ENCODE measurements at regions not wholly inside any gene's neighbourhood (a gene's known extent, or its start where the extent isn't known, plus 50 kb on each side); places are given as distances from the start of the nearest gene placed in this dataset.
"Not testable (repeated sequence)": the region's sequence is repeated elsewhere in the genome, so short reads cannot be mapped to it uniquely, and the experiment has no call there.

GRCh38 chr6:10134185-10134584, 280.7 kb downstream of the TFAP2A start:
- TF ChIP-seq, protein P1, sequence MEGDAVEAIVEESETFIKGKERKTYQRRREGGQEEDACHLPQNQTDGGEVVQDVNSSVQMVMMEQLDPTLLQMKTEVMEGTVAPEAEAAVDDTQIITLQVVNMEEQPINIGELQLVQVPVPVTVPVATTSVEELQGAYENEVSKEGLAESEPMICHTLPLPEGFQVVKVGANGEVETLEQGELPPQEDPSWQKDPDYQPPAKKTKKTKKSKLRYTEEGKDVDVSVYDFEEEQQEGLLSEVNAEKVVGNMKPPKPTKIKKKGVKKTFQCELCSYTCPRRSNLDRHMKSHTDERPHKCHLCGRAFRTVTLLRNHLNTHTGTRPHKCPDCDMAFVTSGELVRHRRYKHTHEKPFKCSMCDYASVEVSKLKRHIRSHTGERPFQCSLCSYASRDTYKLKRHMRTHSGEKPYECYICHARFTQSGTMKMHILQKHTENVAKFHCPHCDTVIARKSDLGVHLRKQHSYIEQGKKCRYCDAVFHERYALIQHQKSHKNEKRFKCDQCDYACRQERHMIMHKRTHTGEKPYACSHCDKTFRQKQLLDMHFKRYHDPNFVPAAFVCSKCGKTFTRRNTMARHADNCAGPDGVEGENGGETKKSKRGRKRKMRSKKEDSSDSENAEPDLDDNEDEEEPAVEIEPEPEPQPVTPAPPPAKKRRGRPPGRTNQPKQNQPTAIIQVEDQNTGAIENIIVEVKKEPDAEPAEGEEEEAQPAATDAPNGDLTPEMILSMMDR (IDR thresholded peaks at IDR 0.05): not testable (repeated sequence)
- not testable (repeated sequence) for TF ChIP-seq POLR2A (IDR thresholded peaks at IDR 0.05)

Data from uterus (tissue), 2 donors.